ENCODE measurements at regions not wholly inside any gene's neighbourhood (a gene's known extent, or its start where the extent isn't known, plus 50 kb on each side); places are given as distances from the start of the nearest gene placed in this dataset.

DNA sequence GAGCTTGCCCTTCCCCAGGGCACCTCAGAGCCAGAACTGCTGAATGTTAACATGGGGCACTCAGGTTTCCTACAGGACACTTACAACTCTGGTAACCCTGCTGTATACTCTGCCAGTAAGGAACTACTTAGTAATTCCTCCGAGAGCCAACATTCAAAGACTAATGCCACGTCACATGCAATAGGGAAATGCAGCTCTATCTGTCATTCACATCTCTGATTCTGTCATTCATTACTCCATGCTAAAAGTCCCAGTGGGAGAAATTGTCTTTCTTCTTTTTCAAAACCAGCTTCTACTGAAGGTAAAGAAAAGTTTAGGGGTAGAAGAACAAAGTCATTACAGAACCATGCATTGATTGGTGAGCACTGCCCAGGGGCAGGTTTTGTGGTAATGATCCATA lies 189.2 kb downstream of the DAD1 start:
- DNase-seq (ENCODE audit: low spot score): no peak
- intact Hi-C loops (cut with DNase I): no loop called here

DNA sequence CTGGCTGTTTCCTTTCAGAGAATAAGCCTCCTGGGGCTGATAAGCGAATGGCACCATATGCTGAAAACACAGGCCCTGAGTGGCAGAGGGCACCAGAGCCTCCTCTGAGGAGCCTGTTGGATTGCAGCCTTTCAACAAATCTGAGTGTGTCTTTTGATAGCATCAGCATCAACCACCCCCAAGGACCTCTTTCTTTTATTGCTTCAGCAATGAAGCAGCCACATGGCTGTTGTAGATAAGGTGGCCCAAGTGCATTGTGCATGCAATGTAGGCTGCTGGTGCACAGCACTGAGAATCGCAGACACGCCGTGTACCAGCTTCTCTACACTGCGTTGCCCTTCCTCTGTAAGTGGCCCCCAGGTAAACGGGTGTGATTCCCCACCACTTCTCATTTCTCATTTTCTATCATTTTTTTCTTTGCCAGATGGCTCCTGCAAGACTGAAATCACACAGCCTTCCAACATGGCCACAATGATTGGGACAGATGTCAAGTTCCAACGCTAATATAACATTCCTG lies 191.7 kb downstream of the DAD1 start:
- intact Hi-C loops (cut with DNase I): no loop called here
- no peak for DNase-seq (ENCODE audit: low spot score)

DNA sequence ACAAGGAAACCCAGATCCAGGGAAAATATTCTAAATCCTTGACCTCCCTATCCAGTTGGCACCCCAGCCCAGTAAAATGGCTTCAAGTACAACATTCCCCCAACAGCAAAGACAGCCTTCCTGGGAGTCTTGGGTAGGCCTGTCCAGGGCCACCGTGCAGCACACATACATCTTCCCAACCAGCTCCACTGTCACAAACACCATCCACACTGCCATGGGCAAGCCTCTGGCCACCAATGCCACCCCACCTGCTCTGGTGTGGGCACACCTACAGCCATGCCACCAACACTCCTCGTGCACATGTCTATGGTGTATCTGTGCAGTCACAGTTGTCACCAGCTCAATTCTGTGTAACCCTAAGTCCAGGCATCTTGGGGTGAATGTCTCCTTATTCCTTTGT lies 193.2 kb downstream of the DAD1 start:
- DNase-seq (ENCODE audit: low spot score): no peak
- intact Hi-C loops (cut with DNase I): no loop called here

DNA sequence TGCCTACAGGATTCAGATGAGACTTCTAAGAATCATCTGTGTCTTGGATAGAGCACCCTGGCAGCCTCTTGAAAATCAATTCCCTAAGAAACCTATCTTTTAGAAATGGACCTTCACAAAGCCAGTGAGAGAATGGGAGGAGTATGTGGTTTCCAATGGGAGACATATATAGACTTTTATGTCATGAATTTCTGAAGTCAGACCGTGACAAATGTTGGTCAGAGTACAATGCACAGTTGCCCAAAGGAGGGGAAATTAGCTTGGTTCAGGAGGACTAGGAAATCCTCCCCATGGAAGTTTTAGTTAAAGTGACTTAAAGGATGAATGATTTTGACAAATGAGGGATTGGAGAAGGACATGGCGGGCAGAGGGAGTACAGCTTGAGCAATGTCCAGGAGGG lies 194.4 kb downstream of the DAD1 start:
- intact Hi-C loops (cut with DNase I): no loop called here
- DNase-seq (ENCODE audit: low spot score): no peak

DNA sequence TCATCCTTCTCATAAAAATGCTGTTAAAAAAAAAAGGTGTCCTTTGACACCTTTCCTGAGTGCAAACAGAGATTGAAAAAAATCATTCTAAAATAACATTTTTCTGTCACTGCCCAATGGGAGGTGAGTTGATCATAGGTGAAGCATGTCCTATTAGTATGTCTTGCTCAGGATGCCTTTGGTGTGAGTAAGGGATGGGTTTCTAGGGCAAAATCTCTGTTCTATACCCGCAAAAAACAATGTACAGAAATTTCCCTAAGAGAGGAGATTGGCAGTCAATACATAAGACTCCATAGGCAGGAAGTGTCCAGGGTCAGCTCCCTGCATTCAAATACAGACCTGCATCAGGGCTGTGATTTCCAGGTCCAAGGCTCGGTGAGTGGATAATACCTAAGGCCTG lies 195.2 kb downstream of the DAD1 start:
- intact Hi-C loops (cut with DNase I): no loop called here
- no peak for DNase-seq (ENCODE audit: low spot score)

DNA sequence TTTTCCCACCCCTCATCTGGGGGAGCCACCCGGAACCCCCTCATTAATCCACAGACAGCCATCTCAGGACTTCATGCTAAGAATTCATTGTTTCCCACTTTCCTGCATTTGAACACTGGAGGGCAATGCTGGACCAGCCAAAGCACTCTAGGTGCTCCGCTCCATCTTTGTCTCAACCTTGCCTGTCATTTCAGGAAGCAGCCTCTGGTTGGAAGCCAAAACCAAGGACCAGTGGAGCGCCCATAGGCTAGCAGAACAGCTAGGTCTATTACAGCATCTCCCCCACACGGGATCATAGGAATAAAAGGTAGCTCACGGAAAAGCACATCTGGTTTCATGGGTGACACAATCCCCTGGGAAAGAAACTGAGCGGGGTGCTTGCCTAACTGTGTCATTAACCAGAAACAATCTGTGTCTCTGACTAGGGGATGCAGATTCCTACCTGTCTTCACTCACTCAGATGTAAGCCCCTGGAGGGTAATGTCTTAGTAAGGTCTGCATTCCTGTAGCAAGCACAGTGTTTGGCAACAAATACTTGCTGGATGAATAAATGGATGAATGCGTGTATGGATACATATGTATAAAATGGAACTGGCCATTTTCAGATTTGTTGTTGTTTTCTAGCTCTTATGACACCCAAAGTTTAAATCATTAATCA lies 197.0 kb downstream of the DAD1 start:
- DNase-seq (ENCODE audit: low spot score): no peak
- intact Hi-C loops (cut with DNase I): no loop called here

DNA sequence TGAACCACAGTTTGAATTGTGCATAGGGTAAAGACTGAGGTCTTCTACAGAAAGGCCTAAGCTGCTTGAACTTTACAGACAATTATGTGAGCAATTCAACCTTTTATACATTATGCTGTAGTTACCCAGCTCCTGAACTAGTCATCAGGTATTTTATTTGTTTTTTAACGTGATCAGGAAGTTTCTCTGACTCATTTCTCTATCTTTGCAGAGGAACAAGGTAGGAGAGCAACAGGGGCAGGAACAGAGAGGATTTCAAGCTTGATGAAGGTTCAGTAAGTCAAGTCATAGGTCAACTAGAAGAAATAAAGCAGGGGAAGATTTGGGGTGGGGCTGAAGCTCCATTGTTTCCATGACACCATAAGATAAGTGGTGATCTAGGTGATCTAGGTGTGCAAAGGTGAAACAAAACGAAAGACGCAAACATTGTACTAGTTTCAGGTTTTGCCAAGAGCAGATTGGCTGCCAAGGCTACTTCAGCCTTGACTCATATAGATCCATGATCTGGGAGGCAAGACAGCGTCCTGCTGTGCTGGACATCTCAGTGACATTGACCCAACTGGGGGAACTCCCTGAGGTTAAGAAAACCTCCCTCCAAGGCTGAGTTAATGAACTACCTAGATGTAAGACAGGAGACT lies 198.1 kb downstream of the DAD1 start:
- intact Hi-C loops (cut with DNase I): loop anchor here (1.0 kb wide), 1 partner anchor 82 kb away; no protein-coding TSS in a partner anchor
- no peak for DNase-seq (ENCODE audit: low spot score)

DNA sequence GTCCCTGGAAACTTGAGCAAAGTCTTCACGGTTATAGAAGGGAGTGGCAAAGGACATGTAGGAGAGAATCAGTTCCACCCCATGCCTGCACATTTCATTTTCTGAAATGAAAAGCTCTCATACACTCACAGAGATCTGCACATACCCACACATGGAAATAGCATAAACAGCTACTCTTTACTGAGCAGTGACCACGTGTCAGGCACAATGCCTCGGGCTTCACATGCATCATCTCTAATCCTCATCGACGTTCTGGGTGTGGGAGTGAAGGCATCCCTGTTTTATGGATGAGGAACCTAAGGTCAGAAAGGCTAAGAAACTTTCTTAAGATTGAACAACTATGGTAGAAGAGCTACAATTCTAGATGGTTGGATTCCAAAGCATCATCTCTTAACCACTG lies 198.8 kb downstream of the DAD1 start:
- DNase-seq (ENCODE audit: low spot score): no peak
- intact Hi-C loops (cut with DNase I): loop anchor here (1.0 kb wide), 1 partner anchor 83 kb away; no protein-coding TSS in a partner anchor

DNA sequence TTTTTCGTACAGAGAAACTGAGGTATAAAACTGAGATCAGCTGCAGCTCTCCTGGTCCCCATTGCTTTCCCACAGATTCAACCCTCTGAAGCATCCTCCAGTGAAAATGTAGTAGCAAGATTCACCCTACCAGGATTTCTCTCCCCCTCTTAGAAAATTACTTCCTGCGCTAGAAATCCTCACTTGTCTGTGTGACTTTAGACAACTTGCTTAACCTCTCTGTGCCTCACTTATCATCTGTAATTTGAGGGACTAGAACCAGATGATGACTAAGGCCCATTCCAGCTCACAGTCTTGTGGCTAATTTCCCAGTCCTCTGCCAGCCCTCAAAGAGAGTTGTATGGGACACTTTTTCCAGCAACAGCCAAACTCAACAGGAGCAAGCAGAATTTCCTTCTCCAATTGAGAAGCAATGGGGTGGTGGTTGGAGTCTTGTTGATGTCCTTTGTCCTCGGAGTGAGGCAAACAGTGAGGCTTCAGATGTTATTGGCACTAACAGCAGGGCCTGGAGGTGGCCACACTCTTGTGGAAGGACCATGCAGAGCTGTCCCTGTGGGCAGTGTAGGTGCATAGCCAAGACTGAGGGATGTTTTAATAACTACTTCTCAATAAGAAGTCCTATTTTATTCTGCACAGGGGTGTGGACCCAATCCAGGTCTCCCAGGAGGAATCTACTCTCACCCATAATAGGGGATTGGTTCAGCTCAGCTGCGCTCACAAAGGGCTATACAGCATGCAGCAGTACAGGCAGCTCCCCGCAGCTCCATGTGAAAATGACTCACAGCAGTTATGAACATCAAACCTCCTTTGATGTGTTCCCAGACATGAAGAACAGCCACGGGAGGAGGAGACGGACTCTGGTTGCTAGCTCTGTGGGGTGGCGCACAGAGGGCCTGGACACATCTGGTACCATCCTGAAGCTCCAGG lies 200.1 kb downstream of the DAD1 start:
- intact Hi-C loops (cut with DNase I): loop anchor here (5.0 to 10.0 kb wide), 3 partner anchors 168 to 456 kb away; no protein-coding TSS in a partner anchor
- no peak for DNase-seq (ENCODE audit: low spot score)

DNA sequence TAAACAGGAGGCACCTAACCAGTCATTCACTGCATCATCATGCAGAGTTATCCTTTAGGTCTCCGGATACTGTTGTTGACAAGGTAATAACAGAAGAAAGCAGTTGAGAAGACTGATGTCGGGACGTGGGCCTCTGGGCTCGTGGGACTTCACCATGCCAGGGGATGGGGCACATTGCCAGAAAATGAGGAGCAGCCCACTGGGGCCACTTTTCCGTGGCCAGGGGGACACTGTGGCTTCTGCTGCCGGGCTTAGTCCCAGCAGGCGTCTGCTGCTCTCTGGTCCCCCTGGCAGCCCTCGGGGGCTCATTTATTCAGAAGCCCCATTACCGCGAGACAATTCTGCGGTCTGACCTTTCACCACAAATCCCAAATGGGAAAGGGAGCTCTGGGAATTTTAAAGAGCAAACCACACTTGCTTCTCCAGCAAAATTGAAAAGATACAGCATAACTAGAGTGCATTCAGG lies 201.2 kb downstream of the DAD1 start:
- intact Hi-C loops (cut with DNase I): loop anchor here (5.0 to 10.0 kb wide), 3 partner anchors 169 to 457 kb away; no protein-coding TSS in a partner anchor
- no peak for DNase-seq (ENCODE audit: low spot score)

DNA sequence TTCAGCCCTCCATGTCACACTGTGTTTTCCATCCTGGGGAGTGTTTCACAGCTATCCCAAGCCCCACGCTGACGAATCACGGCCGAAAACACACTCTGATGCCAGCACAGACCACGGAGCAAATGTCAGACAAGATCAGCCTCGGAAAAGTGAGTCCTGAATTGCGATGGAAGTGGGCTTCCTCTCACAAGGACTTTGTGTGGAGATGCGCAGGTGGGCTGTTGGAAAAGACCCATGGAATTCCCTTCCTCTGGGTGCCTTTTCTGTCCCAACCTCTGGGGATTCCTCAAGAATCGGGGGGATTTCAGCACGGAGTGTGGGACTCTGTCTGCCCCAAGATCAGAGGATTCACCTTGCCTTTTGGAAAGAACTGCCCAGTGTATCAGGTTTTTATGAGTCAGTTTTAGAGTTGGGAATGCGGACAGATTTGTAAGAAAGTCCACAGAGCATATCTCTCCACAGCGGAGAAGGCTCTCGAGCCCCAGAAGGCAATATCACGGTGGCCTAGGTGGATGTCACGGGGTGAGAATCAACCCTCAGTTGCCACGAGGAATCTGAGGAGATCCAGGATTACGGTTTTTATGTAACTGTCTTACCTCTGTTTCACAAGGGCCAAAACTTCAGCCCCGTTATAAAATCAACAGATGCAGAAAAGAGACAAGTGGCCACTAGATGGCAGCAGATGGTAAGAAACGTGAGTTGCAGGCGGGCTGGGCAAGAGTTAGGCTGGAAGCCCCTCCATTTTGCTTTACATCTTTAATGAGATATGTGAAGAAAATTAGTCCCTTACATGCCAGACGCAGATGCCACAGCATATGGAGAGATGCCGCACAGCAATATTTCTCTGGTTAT lies 201.9 kb downstream of the DAD1 start:
- no peak for DNase-seq (ENCODE audit: low spot score)
- intact Hi-C loops (cut with DNase I): loop anchor here (5.0 to 10.0 kb wide), 3 partner anchors 170 to 458 kb away; no protein-coding TSS in a partner anchor

DNA sequence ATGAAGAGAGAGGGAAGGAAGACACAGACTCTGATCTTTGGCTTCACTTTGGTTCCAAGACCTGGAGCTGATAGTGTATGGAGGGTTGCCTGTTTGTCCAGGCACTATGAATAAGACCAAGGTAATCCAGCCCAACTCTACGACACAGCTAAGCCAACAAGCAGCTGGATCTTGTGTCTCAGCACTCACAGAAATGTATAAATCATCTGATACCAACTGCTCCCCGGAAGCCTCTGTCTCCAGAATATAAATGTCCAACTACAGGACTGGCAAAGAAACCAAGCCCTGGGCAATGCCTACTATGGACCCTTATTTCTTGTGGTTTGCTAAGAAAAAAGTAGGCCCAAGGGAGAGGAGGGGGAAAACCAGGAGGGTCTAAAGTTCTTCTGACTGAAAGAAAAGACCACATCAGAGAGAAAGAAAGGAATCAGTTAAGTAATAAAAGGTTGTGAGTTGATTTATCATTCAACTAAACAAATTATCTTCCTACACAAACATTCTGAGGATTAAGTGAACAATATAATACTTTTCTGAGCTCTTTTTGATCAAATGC lies 204.0 kb downstream of the DAD1 start:
- no peak for DNase-seq (ENCODE audit: low spot score)
- intact Hi-C loops (cut with DNase I): loop anchor here (5.0 to 10.0 kb wide), 3 partner anchors 172 to 460 kb away; no protein-coding TSS in a partner anchor

DNA sequence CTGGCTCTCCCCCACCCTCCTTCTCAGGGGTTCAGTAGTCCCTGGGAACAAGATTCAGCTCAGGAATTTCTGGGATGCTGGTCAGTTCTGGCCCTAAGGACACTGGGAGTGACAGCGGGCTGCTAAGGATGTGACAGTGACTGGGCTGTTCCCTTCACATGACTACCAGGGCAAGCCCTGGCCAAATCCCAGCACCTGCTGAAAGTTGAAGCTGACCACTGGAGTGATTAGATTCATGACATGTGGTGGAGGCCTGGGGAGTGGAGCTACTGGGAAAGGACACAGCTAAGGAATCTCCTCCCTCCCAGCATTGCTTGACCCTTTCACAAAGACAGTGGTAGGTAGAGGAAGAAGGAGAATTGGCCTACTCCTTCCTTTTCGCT lies 204.9 kb downstream of the DAD1 start:
- no peak for DNase-seq (ENCODE audit: low spot score)
- intact Hi-C loops (cut with DNase I): loop anchor here (10.0 kb wide), 1 partner anchor 461 kb away; no protein-coding TSS in a partner anchor

DNA sequence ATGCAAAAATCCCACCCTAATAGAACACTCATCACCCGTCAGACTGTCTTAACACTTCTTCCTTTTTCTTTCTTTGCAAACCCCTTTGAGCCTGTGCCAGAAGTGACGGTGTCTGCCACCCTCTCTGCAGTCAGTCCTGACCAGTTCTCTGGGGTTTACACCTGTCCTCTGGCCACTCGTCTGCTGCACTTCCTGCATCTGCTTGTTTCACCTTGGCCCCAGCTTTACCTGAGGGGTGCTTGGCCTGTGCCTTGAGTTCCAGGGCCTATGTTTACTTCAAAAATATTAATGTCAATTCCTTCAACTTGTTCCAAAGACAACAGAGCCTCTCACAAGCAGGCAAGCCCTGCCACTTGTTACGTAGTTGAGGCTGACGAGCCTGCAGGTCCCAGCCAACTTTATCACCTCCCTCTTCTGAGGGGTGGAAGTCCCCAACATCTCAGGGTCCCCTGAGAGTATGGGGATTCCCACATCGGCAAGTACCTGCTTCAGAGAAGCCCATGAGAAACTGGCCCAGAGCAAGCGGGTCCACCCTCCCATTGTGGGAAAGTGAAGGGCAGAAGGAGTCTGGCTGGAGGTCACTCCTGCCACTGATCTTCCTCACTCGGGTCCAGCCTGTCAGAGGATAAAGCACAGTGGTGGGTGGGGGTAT lies 205.4 kb downstream of the DAD1 start:
- intact Hi-C loops (cut with DNase I): loop anchor here (10.0 kb wide), 1 partner anchor 461 kb away; no protein-coding TSS in a partner anchor
- no peak for DNase-seq (ENCODE audit: low spot score)

DNA sequence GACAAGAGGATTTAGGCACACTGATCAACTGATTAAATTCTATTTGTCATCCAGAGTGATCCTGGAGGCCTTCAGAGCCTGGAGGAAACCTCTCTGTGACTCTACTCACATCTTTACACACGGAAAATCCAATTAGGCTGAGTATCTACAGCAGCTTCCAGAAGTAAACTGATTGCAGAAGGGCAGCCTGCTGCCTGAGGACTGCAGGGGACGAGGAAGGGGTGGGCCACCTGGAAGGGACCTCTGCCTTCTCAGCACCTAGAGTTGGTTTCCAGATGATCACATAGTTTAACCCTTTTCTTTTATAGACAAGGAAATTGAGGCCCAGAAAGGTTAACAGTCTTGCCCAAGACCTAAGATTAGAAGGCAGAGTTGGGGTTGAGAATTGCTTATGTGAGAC lies 206.1 kb downstream of the DAD1 start:
- intact Hi-C loops (cut with DNase I): loop anchor here (10.0 kb wide), 1 partner anchor 462 kb away; no protein-coding TSS in a partner anchor
- no peak for DNase-seq (ENCODE audit: low spot score)

DNA sequence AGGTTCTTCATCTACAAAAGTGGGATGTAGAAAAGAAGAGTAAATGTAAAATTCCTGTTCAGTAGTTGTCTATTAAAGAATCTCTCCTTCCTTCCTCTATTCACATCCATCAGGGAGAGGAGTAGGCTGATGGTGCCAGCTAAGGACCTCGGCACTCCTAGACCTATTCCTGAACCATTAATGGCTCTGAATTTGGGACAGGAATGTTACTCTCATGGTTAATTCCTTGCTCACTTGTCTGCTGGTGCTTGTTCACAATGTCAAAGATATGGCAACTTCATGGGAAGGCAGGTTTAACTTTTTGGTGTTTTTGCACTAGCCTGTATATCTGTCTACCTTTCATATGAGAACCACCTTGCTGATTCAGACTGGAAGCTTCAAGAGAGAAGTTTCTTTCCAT lies 206.6 kb downstream of the DAD1 start:
- DNase-seq (ENCODE audit: low spot score): no peak
- intact Hi-C loops (cut with DNase I): loop anchor here (10.0 kb wide), 1 partner anchor 462 kb away; no protein-coding TSS in a partner anchor

DNA sequence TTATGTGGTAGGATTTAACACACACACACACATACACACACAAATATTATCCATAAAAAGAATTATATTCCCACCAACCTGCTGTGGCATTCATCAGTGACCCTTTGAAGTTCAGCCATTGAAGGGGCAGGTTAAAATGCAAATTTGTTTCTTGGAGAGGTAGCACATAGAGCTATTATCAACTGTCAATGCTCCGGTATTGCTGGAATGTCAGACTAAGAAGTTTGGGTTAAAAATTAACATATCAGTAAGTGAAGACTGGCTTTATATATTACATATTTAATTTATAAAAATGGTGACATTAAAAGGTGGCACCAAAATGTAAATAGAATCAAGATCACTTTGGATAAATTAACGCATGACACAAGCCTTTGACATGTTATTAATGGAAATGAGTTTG lies 207.3 kb downstream of the DAD1 start:
- no peak for DNase-seq (ENCODE audit: low spot score)
- intact Hi-C loops (cut with DNase I): loop anchor here (10.0 kb wide), 1 partner anchor 463 kb away; no protein-coding TSS in a partner anchor

DNA sequence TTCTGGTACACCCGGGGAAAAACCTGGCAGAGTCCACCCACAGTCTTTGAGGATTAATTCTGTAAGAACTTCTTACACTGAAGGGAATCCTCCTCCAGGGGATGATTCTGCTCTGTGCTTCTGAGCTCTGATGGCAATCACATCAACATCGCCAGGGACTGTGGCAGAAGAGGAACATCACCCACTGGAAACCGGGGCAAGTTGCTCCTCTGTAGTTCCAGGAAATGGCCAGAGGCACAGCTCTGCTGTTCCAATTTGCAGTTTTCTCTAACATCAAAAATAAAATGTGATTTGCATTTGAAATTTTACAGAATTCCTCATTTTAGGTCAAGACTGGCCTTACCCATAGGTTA lies 207.6 kb downstream of the DAD1 start:
- intact Hi-C loops (cut with DNase I): loop anchor here (10.0 kb wide), 1 partner anchor 463 kb away; no protein-coding TSS in a partner anchor
- DNase-seq (ENCODE audit: low spot score): no peak
